ENCODE measurements at regions not wholly inside any gene's neighbourhood (a gene's known extent, or its start where the extent isn't known, plus 50 kb on each side); places are given as distances from the start of the nearest gene placed in this dataset.

DNA sequence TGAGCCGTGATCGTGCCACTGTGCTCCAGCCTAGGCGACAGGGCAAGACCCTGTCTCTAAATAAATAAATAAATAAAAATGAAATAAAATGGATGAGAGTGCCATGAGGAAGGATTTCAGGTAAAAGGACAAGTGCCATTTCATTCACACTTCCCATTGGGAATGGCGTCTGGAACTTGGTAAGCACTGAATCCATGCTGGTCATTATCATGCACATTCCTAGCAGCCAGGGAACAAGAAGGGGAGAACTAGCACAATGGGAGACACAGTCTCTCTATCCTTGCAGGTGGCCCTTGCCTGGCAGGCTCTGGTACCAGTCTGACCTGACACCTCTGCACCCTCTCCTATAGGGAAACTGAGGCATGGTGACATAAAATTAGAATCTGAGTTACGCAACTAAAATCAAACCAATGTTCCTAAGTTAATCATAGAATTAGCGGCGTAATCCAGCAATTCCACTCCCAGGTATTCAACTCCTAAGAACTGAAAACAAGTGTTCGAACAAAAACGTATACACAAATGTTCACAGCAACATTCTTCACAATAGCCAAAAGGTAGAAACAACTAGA, 70.8 kb upstream of the MFGE8 start:
- Histone ChIP-seq H3K4me1 (ENCODE audit: control insufficient read depth in 3 of 3, insufficient read depth in 3 of 3, low read length in 3 of 3) (peaks cover 4 to 8% (median 7%) of the 10 kb centered on the region in 3 donors), H3K9ac (ENCODE audit: low read depth in 1 of 3, low read length in 3 of 3) (no peak overlapping the region), H3K9me3 (ENCODE audit: control insufficient read depth in 3 of 3, low read length in 3 of 3) (no peaks in the 10 kb centered on the region), H3K36me3 (ENCODE audit: control insufficient read depth in 3 of 3, insufficient read depth in 3 of 3, low read length in 3 of 3) (no peaks in the 10 kb centered on the region), H3K27me3 (ENCODE audit: control insufficient read depth in 3 of 3, insufficient read depth in 3 of 3, low read length in 3 of 3) (no peaks in the 10 kb centered on the region), H3K4me3 (ENCODE audit: low read length in 3 of 3) (no peak overlapping the region), H3K27ac (ENCODE audit: low read depth, low read length) (no peak overlapping the region)

DNA sequence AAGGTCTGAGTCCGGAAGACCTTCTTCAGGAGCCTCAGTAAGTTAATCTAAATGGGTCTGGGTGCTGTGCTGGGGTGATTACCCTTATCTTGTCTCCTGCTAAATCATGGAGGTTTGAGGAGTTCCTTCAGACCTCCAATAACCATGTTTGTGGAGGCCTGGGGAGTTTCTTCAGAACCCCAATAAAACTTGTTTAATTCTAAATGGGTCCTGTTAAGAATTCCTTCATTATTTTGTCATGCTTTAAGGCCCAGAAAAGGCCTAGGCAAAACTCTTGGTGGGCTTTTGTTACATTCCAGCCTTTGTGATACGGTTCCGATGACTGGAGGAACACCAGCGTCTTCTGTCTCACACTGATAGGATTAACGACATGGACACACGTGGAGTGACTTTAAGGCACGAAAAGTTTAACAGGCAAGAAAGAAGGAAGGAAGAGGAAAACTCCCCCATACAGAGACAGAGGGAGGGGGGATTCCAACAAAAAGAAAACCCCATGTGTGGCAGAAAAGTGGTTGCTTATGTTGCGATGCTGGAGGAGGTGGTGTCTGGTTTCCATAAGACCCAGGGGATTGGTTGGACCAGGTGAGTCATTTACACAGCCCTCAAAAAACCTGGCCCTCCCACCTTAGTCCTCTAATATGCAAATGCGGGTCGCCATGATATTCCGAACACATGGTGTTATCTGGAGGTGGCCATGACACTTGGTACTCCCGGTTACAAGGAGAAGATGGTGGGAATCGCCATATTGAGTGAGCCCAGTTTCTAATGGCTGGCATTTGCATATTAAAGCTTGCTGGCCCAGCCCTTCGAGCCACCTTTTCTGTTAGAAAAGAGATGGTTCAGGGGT, 72.6 kb upstream of the MFGE8 start:
- H3K27me3 ChIP-seq (ENCODE audit: control insufficient read depth in 3 of 3, insufficient read depth in 3 of 3, low read length in 3 of 3): no peaks in the 10 kb centered on the region

DNA sequence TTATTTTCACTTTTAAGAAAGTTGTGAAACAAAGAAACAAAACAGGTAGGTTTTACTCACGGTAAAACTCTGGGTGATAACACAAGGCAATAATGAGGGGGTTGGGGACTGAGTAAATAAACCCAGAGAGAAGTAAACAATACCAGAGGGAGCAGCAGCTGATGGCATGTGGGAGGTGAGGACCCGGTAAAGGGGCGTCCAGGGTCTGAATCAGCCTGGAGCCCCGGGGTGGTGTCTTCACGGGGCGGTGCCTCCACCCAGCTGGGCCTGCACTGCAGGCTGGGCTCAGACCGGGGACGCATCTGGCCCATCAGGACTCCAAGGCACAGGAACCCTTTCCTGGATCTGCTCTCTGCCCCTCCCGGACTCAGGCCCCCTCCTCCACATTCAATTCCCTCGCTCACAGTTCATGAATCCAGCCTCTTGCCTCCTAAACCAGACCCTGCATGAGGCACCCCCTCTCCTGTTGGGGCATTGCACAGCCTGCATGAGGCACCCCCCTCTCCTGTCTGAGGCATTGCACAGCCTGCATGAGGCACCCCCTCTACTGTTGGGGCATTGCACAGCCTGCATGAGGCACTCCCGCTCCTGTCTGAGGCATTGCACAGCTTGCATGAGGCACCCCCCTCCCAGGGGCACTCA, 73.9 kb upstream of the MFGE8 start:
- Histone ChIP-seq H3K9ac (ENCODE audit: low read depth in 1 of 3, low read length in 3 of 3) (no peak overlapping the region), H3K36me3 (ENCODE audit: control insufficient read depth in 3 of 3, insufficient read depth in 3 of 3, low read length in 3 of 3) (no peaks in the 10 kb centered on the region), H3K9me3 (ENCODE audit: control insufficient read depth in 3 of 3, low read length in 3 of 3) (no peaks in the 10 kb centered on the region), H3K27me3 (ENCODE audit: control insufficient read depth in 3 of 3, insufficient read depth in 3 of 3, low read length in 3 of 3) (no peaks in the 10 kb centered on the region), H3K4me3 (ENCODE audit: low read length in 3 of 3) (no peak overlapping the region), H3K4me1 (ENCODE audit: control insufficient read depth in 3 of 3, insufficient read depth in 3 of 3, low read length in 3 of 3) (peaks cover 4 to 8% (median 5%) of the 10 kb centered on the region in 3 donors), H3K27ac (ENCODE audit: low read depth, low read length) (no peak overlapping the region)

More for the DNA sequence above, 72.6 kb upstream of the MFGE8 start:
- no peaks in the 10 kb centered on the region for H3K9me3 ChIP-seq (ENCODE audit: control insufficient read depth in 3 of 3, low read length in 3 of 3)
- H3K36me3 ChIP-seq (ENCODE audit: control insufficient read depth in 3 of 3, insufficient read depth in 3 of 3, low read length in 3 of 3): no peaks in the 10 kb centered on the region
- H3K27ac ChIP-seq (ENCODE audit: low read depth, low read length): no peak overlapping the region
- no peak overlapping the region for H3K9ac ChIP-seq (ENCODE audit: low read depth in 1 of 3, low read length in 3 of 3)
- H3K4me3 ChIP-seq (ENCODE audit: low read length in 3 of 3): no peak overlapping the region
- H3K4me1 ChIP-seq (ENCODE audit: control insufficient read depth in 3 of 3, insufficient read depth in 3 of 3, low read length in 3 of 3): peaks cover 4 to 8% (median 7%) of the 10 kb centered on the region in 3 donors

DNA sequence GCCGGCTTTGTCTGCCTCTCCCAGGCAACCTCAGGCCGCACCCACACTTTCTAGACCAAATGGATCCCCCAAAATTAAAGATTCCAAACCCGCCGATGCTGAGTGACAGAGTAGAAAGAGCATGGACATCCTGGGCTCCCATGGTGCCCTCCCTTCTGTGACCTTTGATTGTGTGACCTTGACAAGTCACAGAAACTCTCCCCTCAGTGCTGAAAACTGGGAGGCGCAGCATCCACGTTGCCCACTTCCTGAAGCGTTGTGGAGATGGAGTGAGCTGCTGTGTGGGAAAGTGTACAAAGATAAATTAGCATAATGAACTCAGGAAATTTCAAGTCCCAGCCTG, 74.4 kb upstream of the MFGE8 start:
- no peaks in the 10 kb centered on the region for H3K36me3 ChIP-seq (ENCODE audit: control insufficient read depth in 3 of 3, insufficient read depth in 3 of 3, low read length in 3 of 3)
- no peak overlapping the region for H3K4me3 ChIP-seq (ENCODE audit: low read length in 3 of 3)
- H3K27ac ChIP-seq (ENCODE audit: low read depth, low read length): no peak overlapping the region
- H3K4me1 ChIP-seq (ENCODE audit: control insufficient read depth in 3 of 3, insufficient read depth in 3 of 3, low read length in 3 of 3): peaks cover 2 to 4% (median 4%) of the 10 kb centered on the region in 3 donors
- no peak overlapping the region for H3K9ac ChIP-seq (ENCODE audit: low read depth in 1 of 3, low read length in 3 of 3)
- no peaks in the 10 kb centered on the region for H3K9me3 ChIP-seq (ENCODE audit: control insufficient read depth in 3 of 3, low read length in 3 of 3)
- no peaks in the 10 kb centered on the region for H3K27me3 ChIP-seq (ENCODE audit: control insufficient read depth in 3 of 3, insufficient read depth in 3 of 3, low read length in 3 of 3)

DNA sequence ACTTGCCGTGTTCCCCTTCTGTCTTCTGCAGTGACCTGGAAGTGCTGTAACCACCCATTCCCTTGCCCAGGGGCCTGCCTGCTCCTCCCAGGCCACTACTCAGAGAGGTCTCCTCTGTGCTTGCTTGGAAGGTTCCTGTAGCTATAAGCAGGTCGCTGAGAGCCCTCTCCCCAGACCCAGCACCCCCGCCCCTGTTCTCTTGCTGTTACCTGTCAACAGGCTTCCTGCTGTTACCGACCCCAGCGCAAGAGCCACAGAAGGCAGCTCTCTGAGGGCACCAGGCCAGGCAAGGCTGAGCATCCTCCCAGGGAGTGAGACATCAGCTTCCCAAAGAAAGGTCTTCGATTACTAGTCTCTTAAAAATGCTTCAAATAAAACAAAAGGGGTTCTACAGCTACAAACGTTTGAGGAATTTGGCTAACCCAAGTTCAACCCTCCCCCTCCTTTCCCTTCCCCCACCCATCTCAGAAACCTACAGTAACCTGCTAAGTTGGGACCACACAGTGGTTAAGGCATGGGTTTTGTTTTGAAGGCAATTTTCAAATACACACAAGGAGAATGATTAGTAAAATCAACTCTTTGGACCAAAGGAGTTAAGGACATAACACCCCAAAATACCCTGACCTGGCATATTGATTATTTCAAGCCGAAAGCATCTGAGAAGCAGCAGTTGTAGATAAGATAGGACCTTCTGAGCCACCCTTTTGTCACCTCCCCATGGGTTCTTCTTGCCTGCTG, 74.9 kb upstream of the MFGE8 start:
- Histone ChIP-seq H3K36me3 (ENCODE audit: control insufficient read depth in 3 of 3, insufficient read depth in 3 of 3, low read length in 3 of 3) (no peaks in the 10 kb centered on the region), H3K9me3 (ENCODE audit: control insufficient read depth in 3 of 3, low read length in 3 of 3) (no peaks in the 10 kb centered on the region), H3K4me1 (ENCODE audit: control insufficient read depth in 3 of 3, insufficient read depth in 3 of 3, low read length in 3 of 3) (peaks cover 0 to under 1% (median 0%) of the 10 kb centered on the region in 3 donors), H3K27ac (ENCODE audit: low read depth, low read length) (no peak overlapping the region), H3K9ac (ENCODE audit: low read depth in 1 of 3, low read length in 3 of 3) (no peak overlapping the region), H3K4me3 (ENCODE audit: low read length in 3 of 3) (no peak overlapping the region), H3K27me3 (ENCODE audit: control insufficient read depth in 3 of 3, insufficient read depth in 3 of 3, low read length in 3 of 3) (no peaks in the 10 kb centered on the region)

DNA sequence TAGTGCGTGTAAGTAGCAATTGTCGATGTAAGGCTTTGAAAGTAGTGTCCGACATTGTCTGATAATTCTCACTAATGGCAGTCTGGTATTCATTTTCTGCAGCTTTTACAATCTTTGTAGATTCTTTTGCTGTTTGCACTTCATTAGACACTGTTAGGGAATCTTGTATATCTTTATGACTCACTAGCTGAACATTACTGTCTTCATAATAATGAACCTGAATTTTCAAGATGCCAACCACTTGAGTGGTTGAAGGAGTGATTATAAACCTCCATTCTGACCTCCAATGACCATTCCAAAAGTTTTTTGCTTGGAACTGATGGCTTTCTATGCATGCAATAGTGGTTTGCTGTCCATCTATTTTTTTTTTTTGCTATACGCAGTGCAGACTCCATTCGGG, 76.4 kb upstream of the MFGE8 start:
- Histone ChIP-seq H3K4me1 (ENCODE audit: control insufficient read depth in 3 of 3, insufficient read depth in 3 of 3, low read length in 3 of 3) (no peaks in the 10 kb centered on the region), H3K9ac (ENCODE audit: low read depth in 1 of 3, low read length in 3 of 3) (no peak overlapping the region), H3K9me3 (ENCODE audit: control insufficient read depth in 3 of 3, low read length in 3 of 3) (no peaks in the 10 kb centered on the region), H3K4me3 (ENCODE audit: low read length in 3 of 3) (no peak overlapping the region), H3K27ac (ENCODE audit: low read depth, low read length) (no peak overlapping the region), H3K27me3 (ENCODE audit: control insufficient read depth in 3 of 3, insufficient read depth in 3 of 3, low read length in 3 of 3) (no peaks in the 10 kb centered on the region), H3K36me3 (ENCODE audit: control insufficient read depth in 3 of 3, insufficient read depth in 3 of 3, low read length in 3 of 3) (no peaks in the 10 kb centered on the region)

DNA sequence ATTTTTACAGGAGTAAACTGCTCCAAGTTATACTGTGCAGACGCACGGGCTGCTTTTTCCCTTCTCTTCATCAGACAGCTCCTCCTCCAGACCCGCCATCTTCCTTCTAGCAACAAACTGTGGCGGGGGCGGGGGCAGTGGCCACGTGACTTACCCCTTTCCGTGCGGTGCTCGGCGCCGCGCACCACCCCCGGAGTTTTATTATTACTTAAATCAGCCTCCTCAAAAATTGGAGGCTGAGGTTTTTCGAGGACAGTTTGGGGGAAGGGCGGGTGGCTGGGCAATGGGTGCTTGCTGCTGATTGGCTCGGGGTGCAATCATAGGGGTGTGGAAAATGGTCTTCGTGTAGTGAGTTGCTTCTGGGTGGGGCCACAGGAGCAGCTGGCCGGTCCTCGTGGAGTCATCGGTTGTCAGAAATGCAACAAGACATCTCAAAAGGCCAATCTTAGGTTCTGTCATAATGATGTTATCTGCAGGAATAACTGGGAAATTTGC, 77.1 kb upstream of the MFGE8 start:
- no peaks in the 10 kb centered on the region for H3K4me1 ChIP-seq (ENCODE audit: control insufficient read depth in 3 of 3, insufficient read depth in 3 of 3, low read length in 3 of 3)
- H3K27me3 ChIP-seq (ENCODE audit: control insufficient read depth in 3 of 3, insufficient read depth in 3 of 3, low read length in 3 of 3): no peaks in the 10 kb centered on the region
- H3K27ac ChIP-seq (ENCODE audit: low read depth, low read length): no peak overlapping the region
- no peaks in the 10 kb centered on the region for H3K9me3 ChIP-seq (ENCODE audit: control insufficient read depth in 3 of 3, low read length in 3 of 3)
- H3K9ac ChIP-seq (ENCODE audit: low read depth in 1 of 3, low read length in 3 of 3): no peak overlapping the region
- H3K4me3 ChIP-seq (ENCODE audit: low read length in 3 of 3): no peak overlapping the region
- H3K36me3 ChIP-seq (ENCODE audit: control insufficient read depth in 3 of 3, insufficient read depth in 3 of 3, low read length in 3 of 3): no peaks in the 10 kb centered on the region

DNA sequence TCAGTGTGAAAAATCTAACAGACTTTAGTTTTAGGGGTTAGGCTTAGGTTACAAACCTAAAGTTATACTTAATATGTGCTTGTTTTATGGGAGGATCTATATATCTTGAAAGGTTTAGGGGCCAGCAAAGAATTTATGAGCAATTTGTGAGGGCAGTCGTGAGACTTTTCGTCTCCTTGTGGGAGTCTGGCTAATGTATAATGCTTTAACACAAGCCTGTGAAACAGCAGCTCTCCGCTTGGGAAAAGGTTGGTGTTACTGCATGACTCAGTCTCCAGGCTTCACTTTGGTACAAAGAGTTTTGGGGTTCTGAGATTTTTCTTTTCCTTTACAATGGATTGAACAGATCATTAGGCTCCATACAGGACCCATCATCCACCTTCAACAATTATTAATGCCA, 79.0 kb upstream of the MFGE8 start:
- Histone ChIP-seq H3K27ac (ENCODE audit: low read depth, low read length) (no peak overlapping the region), H3K9ac (ENCODE audit: low read depth in 1 of 3, low read length in 3 of 3) (no peak overlapping the region), H3K27me3 (ENCODE audit: control insufficient read depth in 3 of 3, insufficient read depth in 3 of 3, low read length in 3 of 3) (no peaks in the 10 kb centered on the region), H3K36me3 (ENCODE audit: control insufficient read depth in 3 of 3, insufficient read depth in 3 of 3, low read length in 3 of 3) (no peaks in the 10 kb centered on the region), H3K4me3 (ENCODE audit: low read length in 3 of 3) (no peak overlapping the region), H3K4me1 (ENCODE audit: control insufficient read depth in 3 of 3, insufficient read depth in 3 of 3, low read length in 3 of 3) (no peaks in the 10 kb centered on the region), H3K9me3 (ENCODE audit: control insufficient read depth in 3 of 3, low read length in 3 of 3) (no peaks in the 10 kb centered on the region)

DNA sequence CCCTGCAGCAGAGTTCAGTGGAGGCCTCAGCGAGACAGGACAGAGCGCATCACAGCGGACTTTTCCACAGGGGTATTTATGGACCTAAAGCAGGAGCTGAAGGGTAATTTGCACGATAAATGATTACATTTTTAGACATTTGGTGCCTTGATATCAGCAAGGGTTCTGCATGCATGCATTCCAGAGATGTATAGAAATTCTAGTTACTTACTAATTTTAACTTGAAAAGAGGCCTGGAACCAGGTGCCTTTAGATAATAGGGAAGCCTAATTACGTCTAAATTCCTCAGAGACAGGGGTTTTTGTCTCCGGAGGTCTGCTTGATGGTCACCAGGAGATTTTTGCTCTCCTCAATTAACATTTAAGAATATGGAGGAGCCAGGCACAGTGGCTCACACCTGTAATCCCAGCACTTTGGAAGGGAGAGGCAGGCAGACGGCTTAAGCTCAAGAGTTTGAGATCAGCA, 79.8 kb upstream of the MFGE8 start:
- no peaks in the 10 kb centered on the region for H3K27me3 ChIP-seq (ENCODE audit: control insufficient read depth in 3 of 3, insufficient read depth in 3 of 3, low read length in 3 of 3)
- no peak overlapping the region for H3K27ac ChIP-seq (ENCODE audit: low read depth, low read length)
- no peak overlapping the region for H3K9ac ChIP-seq (ENCODE audit: low read depth in 1 of 3, low read length in 3 of 3)
- H3K36me3 ChIP-seq (ENCODE audit: control insufficient read depth in 3 of 3, insufficient read depth in 3 of 3, low read length in 3 of 3): no peaks in the 10 kb centered on the region
- H3K4me1 ChIP-seq (ENCODE audit: control insufficient read depth in 3 of 3, insufficient read depth in 3 of 3, low read length in 3 of 3): no peaks in the 10 kb centered on the region
- no peaks in the 10 kb centered on the region for H3K9me3 ChIP-seq (ENCODE audit: control insufficient read depth in 3 of 3, low read length in 3 of 3)
- no peak overlapping the region for H3K4me3 ChIP-seq (ENCODE audit: low read length in 3 of 3)

All from skeletal muscle tissue (tissue), 3 donors.